IPS DF 19.7 (cell line): ENCODE measurements at regions not wholly inside any gene's neighbourhood (a gene's known extent, or its start where the extent isn't known, plus 50 kb on each side); places are given as distances from the start of the nearest gene placed in this dataset.

ENCODE experiments used
- DNase-seq: peaks from one replicate; pipeline ENCODE4 v3.0.0-alpha.2; 2013; ENCODE audit warnings: low read depth, low spot score

DNA sequence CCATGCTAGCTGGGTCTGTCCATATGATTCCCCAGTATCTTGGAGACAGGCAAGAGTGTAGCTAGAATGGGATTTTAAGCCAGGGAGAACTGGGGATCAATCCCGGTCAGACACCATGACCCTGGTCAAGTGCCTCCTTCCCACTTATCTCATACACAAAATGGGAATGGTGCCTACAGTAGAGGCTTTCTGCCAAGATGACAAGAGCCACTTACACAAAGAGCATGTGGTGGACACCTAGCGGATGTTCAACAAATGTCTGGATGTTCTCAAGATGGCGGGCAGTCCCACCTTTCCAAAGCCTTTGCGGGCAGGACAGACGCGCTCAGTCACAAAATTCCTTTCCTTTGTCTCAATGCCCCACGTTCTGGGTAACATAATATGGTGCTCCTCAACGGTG lies 57.3 kb downstream of the MAF start:
- no peak for DNase-seq

DNA sequence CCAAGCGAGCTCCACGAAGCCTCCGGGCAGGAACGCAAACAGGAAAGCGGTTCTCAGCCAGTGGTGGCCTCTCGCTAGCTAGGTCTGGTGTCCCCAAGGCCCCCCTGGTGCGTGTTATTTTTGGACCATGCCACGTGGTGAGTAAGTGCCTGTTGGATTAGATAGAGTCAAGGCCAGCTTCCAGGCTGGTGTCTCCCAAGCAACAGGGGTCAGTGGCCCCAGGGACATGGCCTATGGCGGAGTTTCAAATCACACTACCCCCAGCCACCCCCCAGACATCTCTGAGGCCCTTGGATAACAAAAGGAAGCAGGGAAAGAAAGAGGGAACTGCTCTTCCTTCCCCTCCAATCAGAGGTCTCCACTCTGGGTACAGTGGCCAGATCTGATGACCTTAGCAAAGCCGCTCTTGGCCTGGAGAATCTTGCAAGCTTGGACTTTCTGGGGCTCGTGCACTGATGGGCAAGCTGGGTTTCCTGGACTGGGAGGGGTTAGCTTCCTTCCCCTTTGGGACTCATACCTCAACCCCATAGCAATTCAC lies 58.2 kb downstream of the MAF start:
- no peak for DNase-seq

DNA sequence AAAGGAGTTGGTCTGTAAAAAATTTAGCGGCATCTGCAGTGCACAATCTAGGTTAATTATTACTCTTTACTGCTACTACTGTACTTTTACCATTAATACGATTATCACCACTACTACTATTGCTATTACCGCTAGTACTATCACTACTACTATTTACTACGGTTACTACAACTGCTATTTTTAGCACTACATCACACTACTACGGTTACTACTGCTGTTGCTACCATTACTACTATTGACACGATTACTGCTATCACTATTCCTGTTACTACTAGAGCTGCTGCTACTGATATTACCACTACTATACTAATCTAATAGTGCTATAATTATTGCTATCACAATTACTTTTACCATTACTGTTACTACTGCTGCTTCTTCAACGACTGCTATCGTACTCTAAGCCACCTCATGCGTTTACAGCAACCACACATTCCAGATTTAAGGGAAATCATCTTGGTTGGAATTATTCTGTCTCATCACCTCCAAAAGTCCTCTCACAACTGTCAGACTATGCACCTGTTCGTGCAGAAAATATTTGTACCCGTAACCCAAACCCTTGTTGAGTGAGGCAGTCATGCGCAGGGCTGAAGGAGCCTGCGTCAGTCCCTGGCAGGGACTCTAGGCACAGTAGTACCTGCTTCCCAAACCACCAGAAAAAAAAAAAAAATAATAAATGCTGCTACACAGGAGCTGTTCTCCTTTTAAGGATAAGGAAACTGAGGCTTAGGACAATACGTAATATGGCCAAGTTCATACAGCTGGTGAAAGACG lies 59.5 kb downstream of the MAF start:
- DNase-seq = no peak

DNA sequence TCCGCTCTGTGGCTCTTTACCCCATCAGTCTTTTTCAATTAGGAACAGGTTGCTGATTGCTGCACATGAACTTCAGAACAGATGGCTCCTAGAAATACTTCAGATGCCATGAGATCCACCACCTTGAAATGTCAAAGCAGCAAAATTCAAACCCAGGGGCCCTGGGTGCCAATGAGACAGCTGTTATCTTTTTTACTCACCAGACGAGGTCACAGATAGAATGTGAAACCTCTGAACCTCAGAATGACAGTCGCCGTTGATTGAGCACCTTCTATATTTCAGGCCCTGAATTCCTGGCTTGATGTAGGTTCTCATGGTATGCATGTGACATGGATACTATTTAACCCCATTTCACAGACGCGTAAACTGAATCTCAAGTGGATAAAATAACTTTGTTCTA lies 63.0 kb downstream of the MAF start:
- DNase-seq = no peak

DNA sequence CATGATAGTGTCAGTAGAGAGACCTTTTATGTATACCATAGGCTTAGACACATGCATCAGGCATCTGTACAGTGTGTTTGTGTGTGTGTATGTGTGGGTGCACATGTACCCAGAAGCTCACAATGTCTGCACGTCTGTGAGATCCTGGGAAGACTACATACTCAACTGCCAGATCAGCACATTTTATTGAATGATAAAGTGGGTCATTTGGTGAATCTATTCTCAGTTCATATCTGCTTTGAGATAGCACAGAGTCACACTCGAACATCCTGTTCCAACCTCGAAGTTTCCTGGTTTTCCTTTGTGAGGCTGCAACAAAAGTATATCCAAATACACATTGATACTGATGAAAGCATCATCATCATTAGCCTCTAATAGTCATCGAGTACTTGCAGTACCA lies 63.6 kb downstream of the MAF start:
- DNase-seq = no peak

DNA sequence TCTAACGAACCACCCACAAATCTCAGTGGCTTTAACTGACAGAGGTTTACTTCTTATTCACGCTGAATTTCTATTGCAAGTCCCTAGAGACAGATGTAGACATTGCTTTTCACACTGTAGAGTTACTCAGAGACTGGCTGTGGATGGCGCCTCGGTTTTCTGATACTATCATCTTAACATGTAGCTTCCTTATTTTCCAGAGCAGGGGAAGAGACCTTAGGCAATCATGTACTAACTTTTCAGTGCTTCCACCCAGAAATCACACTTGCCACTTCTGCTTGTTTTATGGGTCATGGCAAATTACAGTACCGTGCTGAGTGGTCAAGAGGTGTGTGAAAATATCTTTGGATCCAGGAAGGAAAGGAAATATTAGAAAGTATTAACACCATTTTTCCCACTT lies 65.4 kb downstream of the MAF start:
- DNase-seq = no peak

DNA sequence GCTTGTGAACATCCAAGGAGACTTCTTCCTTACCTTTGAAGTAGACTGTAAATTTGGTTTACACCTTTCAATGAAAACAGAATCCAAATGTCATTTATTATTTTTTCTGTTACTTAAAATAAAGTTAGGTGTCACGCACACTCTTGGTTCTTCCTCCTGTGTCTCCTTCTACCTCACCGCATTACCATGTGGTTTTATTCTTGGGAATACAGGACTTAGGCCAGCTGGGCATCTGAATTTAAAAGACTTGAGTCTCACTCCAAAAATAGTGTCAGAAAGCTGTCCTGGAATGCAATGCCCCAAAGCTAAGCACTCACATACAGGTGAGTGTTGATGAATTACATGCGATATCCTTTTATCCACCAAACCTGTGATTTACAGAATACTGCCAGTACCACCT lies 66.4 kb downstream of the MAF start:
- no peak for DNase-seq

DNA sequence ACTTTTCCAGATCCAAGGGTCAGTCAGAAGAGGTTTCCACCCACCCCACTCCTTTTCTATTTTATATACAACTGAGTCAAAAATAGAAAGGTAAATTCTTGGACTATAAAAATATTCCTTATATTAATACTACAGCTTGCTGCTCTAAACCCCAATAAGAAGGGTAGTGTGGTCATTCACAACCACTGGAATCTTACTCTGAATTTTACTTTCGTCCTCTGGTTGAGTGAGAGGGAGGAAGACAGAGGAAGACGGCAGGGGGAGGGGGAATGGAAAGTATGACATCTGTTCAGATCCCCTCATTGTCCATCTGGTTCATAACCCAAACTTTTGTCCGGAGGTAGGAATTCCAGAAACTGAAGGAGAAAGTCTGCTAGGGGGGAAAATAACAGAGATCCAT lies 67.2 kb downstream of the MAF start:
- DNase-seq = no peak

DNA sequence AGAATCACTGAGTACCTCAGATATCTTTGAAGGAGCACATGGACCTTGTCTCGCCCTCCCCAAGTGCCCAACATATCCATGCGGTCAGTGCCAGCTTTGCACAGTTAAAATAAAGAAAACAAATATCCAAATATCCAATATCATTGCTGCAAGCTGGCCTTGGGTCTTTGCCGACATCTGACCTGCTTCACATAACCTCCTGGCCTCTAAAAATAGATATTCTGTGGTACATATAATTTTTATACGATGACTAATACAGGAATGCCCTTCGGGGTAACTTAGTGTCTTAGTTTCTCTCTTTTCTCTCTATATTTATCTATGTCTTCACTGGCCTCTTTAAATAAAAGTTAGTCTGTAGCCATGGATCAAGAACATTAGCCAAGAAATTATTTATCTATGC lies 67.8 kb downstream of the MAF start:
- no peak for DNase-seq

DNA sequence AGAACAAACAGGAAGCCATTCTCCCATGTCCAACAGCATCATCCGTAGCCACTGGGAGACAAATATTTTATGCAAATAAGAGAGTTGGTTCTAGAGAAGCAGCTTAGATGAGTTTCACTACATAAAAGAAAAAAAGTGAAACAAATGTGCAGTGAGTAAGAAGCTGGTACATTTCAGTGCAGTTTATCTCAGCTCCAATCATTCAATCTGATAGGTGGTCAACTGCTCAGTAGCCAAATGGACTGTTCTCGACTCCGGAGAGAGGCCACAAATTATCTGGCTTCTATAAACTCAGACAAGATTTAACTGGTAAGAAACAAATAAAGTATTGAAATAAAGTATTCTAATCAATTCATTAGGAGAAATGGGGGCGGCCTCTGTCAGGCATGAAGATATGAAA lies 68.3 kb downstream of the MAF start:
- DNase-seq = no peak

DNA sequence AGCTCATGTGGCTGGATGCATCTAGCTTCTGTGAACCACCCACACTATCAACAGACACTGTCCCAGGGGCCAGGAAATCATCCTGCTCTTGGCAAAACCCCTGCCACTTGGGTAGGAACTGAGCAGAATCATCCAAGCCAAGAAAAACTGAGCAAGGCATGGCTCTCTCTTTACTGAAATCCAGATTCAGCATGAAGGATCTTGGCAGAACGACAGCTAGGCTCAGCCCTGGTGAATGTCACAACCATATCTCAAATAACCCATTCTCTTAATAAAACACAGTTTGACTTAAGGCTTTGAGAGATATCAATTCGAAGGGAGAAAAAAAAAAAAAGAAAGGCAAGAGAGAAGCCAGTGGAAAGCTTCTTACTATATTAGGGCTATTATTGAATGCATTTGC lies 72.2 kb downstream of the MAF start:
- no peak for DNase-seq

DNA sequence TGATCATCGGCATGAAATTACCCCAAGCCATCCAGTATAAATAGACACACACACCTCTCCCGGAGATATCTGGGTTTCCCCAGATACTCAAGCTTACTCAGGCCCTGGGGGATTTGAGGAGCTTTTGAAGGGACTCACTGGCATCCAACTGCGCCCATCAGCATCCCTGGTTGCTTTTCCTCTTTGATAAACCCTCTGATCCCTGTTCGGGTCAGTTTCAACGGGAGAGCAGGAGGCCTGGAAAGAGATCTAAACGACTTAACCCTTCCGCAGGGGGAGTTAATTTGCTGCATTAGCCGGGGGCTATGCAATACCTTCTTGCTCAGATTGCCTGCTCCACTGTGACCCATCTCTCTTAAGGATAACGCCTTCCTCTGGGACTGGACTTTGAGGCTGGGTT lies 76.6 kb downstream of the MAF start:
- no peak for DNase-seq

DNA sequence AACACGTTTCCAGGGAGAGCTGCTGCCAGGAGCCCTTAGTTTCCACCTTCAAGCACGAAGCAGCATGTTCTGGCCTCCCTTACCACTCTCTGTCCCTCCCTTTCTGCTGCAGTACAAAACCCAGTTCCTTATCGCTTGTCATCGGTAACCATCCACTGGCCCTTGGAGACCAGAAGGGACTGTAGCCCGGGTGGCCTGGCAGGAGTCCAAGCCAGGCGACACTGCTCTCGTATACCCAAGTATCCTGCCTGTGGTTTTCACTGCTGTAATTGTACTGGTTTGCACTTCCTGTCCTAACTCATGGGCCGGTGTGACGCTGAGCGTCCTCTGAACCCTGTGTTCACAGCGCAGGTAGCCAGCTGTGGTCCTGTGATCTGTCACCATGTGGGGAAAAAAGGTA lies 81.1 kb downstream of the MAF start:
- DNase-seq = no peak

DNA sequence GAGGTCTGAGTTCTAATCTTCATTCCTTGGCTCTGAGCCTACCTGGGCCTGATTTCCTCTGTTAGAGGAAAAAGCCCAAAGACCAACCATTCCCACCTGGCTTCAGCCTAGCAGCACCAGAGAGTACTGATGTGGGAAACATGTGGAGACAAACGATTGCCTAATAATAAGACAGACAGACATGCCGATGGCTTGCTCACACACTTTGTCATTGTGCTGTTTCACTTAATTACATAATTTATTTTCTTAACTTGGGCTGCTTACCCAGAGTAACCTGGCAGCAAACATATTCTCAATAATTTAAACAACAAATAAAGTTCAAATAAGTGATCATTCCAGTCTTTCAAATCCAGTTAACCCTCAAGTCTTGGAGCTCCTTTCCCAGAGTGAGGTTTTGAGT lies 83.4 kb downstream of the MAF start:
- no peak for DNase-seq

DNA sequence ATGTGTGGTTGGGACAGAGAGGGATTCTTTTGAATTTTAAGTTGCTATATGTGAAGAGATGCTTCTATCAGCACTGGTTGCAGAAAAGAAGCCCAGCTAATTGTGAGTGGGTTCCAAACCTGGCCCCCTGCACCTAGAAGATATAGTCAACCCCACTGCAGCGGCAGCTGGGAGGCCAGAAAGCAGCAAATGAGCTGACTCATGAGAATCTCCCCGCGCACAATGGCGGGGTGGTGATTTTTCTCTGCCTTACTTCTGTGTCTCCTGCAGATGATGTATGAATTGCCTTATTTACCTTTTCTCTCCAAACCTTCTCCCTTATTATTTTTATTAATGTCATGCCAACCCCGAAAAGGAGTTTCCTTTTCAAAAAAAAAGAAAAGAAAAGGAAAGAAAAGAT lies 89.7 kb downstream of the MAF start:
- DNase-seq = no peak

DNA sequence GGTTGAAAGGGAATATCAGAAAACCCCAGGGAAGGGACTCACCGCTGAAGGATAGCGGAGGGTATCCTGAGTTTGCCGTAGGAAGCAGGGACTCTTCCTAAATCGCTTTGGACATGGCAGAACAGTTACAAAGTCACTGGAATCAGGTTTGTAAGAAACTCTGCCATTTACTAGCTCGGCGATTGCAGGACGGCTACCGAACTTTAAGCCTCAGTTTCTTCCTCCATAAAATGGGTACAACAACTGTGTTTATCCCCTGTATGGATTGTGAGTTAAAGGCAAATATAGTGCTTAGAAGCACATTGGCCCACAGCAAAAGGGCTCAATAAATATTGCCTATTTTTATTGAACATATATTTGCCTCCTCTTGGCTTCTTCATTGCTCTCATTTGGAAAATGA lies 90.6 kb downstream of the MAF start:
- no peak for DNase-seq

DNA sequence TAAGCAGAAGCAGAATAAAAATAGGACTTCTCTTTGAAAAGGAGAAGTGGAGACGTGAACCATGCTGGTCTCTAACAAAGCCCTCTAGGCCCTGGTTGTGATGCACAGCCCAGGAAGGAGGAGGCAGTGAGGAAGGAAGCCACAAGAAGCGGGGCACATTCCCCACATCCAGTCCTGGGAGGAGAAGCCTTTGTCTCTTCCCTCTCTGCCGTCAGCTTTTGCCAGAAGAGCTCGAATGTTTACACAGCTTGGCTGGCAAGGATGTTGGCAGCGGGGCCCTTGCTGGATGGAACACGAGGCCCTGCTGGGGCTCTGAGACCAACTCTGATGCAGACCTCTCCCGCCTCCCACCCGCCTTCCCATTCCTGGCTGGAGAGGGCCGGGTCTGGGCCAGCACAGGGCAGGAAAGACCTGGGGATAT lies 91.3 kb downstream of the MAF start:
- no peak for DNase-seq

DNA sequence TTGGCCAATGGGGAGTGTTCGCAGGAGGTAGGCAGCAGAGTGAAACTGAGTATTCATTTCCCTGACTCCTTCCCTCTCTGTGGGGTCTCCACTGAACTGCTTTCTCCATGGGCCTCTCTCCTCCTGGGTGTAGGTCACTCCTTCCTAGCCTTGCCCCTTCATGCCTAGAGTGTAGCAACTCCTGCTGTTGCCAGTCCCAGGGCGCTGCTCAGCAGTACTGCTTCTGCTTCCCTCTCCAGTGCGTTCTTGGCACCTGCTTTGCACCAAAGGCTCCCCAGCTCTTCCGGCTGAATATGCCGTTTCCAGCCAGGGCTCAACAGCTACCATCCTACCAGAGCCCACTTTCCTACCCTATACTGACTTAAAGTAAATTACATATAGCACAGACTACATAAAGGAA lies 92.2 kb downstream of the MAF start:
- DNase-seq = no peak

DNA sequence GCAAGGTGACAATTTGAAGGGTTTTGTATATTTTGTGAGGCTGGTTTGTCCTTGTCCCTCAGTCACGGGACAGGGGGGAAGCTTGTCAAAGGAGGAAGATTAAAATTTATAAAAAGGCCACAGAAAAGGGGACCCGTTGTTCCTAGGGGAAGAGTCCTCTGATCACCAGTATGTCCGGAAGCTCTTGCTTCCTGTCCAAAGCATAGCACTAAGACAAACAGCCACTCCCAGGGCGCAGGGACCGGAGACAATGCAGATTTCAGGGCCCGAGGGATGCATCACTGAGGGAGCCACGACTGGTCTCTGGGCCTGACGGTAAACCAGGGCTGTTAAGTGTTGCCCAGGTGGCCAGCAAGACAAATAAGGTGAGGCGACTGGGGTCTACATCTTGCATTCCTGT lies 95.2 kb downstream of the MAF start:
- DNase-seq = no peak

DNA sequence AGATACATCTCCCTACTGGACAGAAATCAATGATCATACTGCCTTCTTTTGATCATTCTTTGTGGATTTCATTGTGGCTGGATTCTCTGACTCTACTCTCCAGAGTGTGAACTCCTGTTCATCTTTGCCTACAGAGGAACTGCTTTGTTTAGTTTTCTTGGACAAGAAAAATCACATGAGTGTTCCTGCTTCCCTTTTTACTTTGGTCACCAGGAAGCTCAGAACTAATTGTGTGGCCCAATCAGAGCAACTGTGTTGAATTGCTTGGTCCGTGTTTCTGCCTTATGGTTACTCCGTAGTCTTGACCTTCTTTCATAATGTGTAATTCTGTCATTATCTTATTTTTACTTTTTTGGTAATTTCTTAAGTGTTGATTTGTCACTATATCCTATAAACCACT lies 97.0 kb downstream of the MAF start:
- DNase-seq = no peak

DNA sequence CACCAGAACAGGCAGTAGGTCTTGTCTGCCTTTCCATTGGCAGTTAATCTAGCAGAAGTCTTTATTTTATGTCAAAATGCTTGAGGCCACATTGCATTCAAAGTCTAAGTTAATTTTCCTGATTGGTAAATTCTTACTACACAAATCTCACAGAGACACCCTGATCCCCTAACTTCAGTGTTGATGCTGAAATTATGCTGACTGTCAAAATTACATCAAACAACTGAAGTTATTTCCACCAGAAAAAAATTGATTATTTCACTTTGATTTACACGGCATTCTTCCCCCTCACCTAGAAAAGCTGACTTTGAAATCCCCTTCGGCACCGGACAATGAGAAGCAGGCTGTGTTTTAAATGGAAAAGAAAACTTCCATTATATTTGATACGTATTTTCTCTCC lies 99.1 kb downstream of the MAF start:
- DNase-seq = no peak

DNA sequence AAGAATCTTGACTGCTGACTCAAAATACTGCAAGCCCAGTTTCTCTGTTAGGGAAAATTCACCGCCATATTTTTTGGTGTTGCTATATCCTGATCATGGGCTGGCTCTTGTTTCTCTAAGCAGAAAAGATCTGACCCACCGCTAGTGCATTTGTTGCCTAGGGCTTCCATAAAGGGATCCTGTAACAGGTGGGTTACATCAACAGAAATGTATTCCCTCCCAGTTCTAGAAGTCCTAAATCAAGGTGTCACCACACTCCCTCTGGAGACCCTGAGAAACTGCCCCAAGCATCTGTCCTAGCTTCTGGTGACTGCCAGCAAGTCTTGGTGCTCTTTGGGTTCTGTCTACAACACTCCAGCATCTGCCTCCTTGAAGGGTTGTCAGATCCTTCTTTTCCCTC lies 99.7 kb downstream of the MAF start:
- DNase-seq = no peak

DNA sequence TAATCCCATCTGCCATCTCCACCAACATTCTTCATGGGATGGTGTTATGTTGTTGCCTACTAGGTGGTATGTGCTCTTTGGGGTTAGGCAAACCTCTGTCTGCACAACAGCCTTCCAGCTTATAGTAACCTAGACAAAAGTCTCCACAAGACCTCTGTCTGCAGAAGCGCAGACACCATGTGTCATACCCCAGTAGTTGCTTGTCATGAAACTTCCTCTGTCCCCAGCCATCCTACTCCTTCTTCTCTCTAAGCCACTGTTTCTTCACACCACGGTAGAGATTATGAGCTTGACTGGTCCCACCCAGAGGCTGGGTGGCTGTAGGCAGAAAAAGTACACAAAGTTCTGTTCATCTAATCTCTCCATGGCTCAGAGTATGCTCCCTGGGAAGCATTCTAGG lies 100.3 kb downstream of the MAF start:
- no peak for DNase-seq

DNA sequence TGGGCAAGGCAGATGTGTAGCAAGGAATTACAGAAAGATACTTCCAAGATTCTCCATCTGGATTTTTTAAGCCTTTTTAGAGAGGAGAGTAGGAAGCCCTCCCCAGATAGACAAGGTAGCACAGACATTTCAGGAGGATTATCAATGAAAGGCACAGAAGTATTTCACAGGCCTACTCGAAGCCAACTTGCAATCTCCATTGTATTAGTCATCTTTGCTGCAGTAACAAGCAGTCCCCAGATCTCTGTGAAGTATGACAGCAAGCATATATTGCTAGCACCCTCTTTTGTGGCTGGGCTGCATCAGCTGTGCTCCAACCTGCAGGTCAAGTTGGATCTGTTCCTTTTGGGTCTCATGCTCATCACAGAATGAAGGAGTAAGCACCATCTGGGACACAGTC lies 101.6 kb downstream of the MAF start:
- no peak for DNase-seq
